IMR-90 (cell line): ENCODE measurements at regions not wholly inside any gene's neighbourhood (a gene's known extent, or its start where the extent isn't known, plus 50 kb on each side); places are given as distances from the start of the nearest gene placed in this dataset.

Experiments
- ATAC-seq: fragments of 200-7000 bp; cut with Tn5 transposase; 2 replicates; pipeline ENCODE4 v1.9.1; 2020; ENCODE audit warnings: low read depth, mild to moderate bottlenecking, moderate library complexity
- BruUV-seq: library from RNA; stranded (reverse); fragments of 400-500 nt; replicated peaks from 2 replicates; lab custom pipeline; 2021; lab: Mats Ljungman, UMichigan
- CTCF ChIA-PET: fragments of 300-600 bp; formaldehyde crosslinking; extraction: SDS; loops from one replicate; lab custom pipeline; 2021; ENCODE audit warnings: antibody characterized with exemption; lab: Yijun Ruan, JAX
- POLR2A ChIA-PET: fragments of 300-600 bp; sonication (Branson Sonifier 250); formaldehyde crosslinking; loops from one replicate; lab custom pipeline; 2022; ENCODE audit warnings: antibody characterized with exemption; ENCODE audit not compliant: unreplicated experiment; lab: Charles Lee
- DNase-seq: peaks from one replicate; pipeline ENCODE4 v3.0.0; 2013
- H2AFZ ChIP-seq: replicated peaks from 2 replicates; pipeline ENCODE3; 2013; ENCODE audit warnings: low read length, mild to moderate bottlenecking; ENCODE audit not compliant: poor library complexity
- H2AK5ac ChIP-seq: 2 replicates; pipeline ENCODE4 v1.6.1; 2013; ENCODE audit warnings: low read depth, low read length, inconsistent platforms
- H2AK9ac ChIP-seq: replicated peaks from 2 replicates; pipeline ENCODE3; 2013; ENCODE audit warnings: mild to moderate bottlenecking, low read depth, low read length, moderate library complexity; ENCODE audit not compliant: poor library complexity
- H2BK120ac ChIP-seq: 2 replicates; pipeline ENCODE4 v1.6.1; 2013; ENCODE audit warnings: low read depth, low read length, inconsistent platforms
- H2BK15ac ChIP-seq: 3 replicates; pipeline ENCODE4 v1.6.1; 2013; ENCODE audit warnings: low read depth, low read length, inconsistent platforms
- H2BK20ac ChIP-seq: 2 replicates; pipeline ENCODE4 v1.6.1; 2013; ENCODE audit warnings: low read depth, mild to moderate bottlenecking, inconsistent platforms, low read length, moderate library complexity
- H2BK5ac ChIP-seq: 2 replicates; pipeline ENCODE4 v1.6.1; 2013; ENCODE audit warnings: mild to moderate bottlenecking, low read depth, low read length, inconsistent platforms; ENCODE audit not compliant: poor library complexity, severe bottlenecking
- H3K14ac ChIP-seq: replicated peaks from 2 replicates; pipeline ENCODE4 v1.6.1; 2013; ENCODE audit warnings: low read depth, low read length, inconsistent platforms
- H3K18ac ChIP-seq: 2 replicates; pipeline ENCODE4 v1.6.1; 2013; ENCODE audit warnings: low read depth, low read length, control low read depth
- H3K23ac ChIP-seq: 2 replicates; pipeline ENCODE4 v1.6.1; 2013; ENCODE audit warnings: low read depth, low read length, inconsistent platforms
- H3K27ac ChIP-seq: 2 replicates; pipeline ENCODE4 v1.5.1; 2013; ENCODE audit warnings: mild to moderate bottlenecking, control low read depth, low read length; ENCODE audit not compliant: insufficient read depth
- H3K27me3 ChIP-seq: 2 replicates; pipeline ENCODE4 v1.6.1; 2013; ENCODE audit warnings: low read length; ENCODE audit not compliant: control insufficient read depth, insufficient read depth
- H3K36me3 ChIP-seq: 2 replicates; pipeline ENCODE4 v1.6.1; 2013; ENCODE audit warnings: low read length, mixed read lengths; ENCODE audit not compliant: control insufficient read depth, insufficient read depth
- H3K4ac ChIP-seq: 2 replicates; pipeline ENCODE4 v1.6.1; 2013; ENCODE audit warnings: low read depth, low read length, inconsistent platforms
- H3K4me1 ChIP-seq: 2 replicates; pipeline ENCODE4 v1.6.1; 2013; ENCODE audit warnings: low read length, mixed read lengths; ENCODE audit not compliant: control insufficient read depth, insufficient read depth
- H3K4me2 ChIP-seq: 2 replicates; pipeline ENCODE4 v1.6.1; 2013; ENCODE audit warnings: low read depth, mild to moderate bottlenecking, control low read depth, low read length, moderate library complexity
- H3K4me3 ChIP-seq: 2 replicates; pipeline ENCODE4 v1.5.1; 2013; ENCODE audit warnings: low read depth, mild to moderate bottlenecking, control low read depth, low read length, moderate library complexity; ENCODE audit not compliant: insufficient read depth
- H3K56ac ChIP-seq: 2 replicates; pipeline ENCODE4 v1.6.1; 2013; ENCODE audit warnings: low read length, inconsistent platforms; ENCODE audit not compliant: insufficient read depth; ENCODE audit errors: extremely low read depth
- H3K79me1 ChIP-seq, 2 experiments: 2 replicates each; pipeline ENCODE4 v1.6.1; 2013; ENCODE audit warnings: low read length in 2 of 2, inconsistent platforms in 1 of 2, low read depth in 1 of 2
- H3K9ac ChIP-seq: 2 replicates; pipeline ENCODE4 v1.6.1; 2013; ENCODE audit warnings: low read depth, low read length, control low read depth
- H3K9me1 ChIP-seq: 2 replicates; pipeline ENCODE4 v1.6.1; 2013; ENCODE audit warnings: low read length, inconsistent platforms; ENCODE audit not compliant: insufficient read depth
- H3K9me3 ChIP-seq: 2 replicates; pipeline ENCODE4 v1.6.1; 2013; ENCODE audit warnings: low read length; ENCODE audit not compliant: control insufficient read depth, insufficient read depth
- H4K20me1 ChIP-seq: 2 replicates; pipeline ENCODE4 v1.6.1; 2013; ENCODE audit warnings: low read length, inconsistent platforms; ENCODE audit not compliant: insufficient read depth
- H4K5ac ChIP-seq: 2 replicates; pipeline ENCODE4 v1.6.1; 2013; ENCODE audit warnings: mild to moderate bottlenecking, low read depth, low read length, control low read depth
- H4K8ac ChIP-seq, 2 experiments: 2 replicates each; pipeline ENCODE4 v1.6.1; 2013; ENCODE audit warnings: low read depth in 2 of 2, low read length in 2 of 2, control low read depth in 1 of 2, inconsistent platforms in 1 of 2
- H4K91ac ChIP-seq: 2 replicates; pipeline ENCODE4 v1.6.1; 2013; ENCODE audit warnings: low read depth, low read length, inconsistent platforms; ENCODE audit not compliant: insufficient read depth
- BHLHE40 ChIP-seq: fragments of 150-350 bp; IDR thresholded peaks from 2 replicates; pipeline ENCODE4 v1.6.1; 2016; ENCODE audit warnings: mild to moderate bottlenecking, low read depth, low read length
- CEBPB ChIP-seq: IDR thresholded peaks from 2 replicates; pipeline ENCODE4 v1.6.1; 2012; ENCODE audit warnings: low read depth, low read length, improper control_type of control experiment
- CHD1 ChIP-seq: IDR thresholded peaks from 2 replicates; pipeline ENCODE4 v1.6.1; 2012; ENCODE audit warnings: low read depth, low read length, improper control_type of control experiment
- FOS ChIP-seq: fragments of 150-350 bp; IDR thresholded peaks from 2 replicates; pipeline ENCODE4 v1.6.1; 2016; ENCODE audit warnings: low read depth, low read length
- MAFK ChIP-seq: IDR thresholded peaks from 2 replicates; pipeline ENCODE4 v1.6.1; 2012; ENCODE audit warnings: low read depth, low read length, improper control_type of control experiment
- MAZ ChIP-seq: IDR thresholded peaks from 2 replicates; pipeline ENCODE4 v1.6.1; 2012; ENCODE audit warnings: low read depth, mild to moderate bottlenecking, low read length, improper control_type of control experiment, moderate library complexity, borderline replicate concordance
- MXI1 ChIP-seq: IDR thresholded peaks from 2 replicates; pipeline ENCODE4 v1.6.1; 2012; ENCODE audit warnings: low read depth, mild to moderate bottlenecking, low read length, moderate library complexity, borderline replicate concordance
- NFE2L2 ChIP-seq: fragments of 150-350 bp; IDR thresholded peaks from 2 replicates; pipeline ENCODE4 v1.6.1; 2016; ENCODE audit warnings: low read depth, mild to moderate bottlenecking, low read length
- POLR2A ChIP-seq: IDR thresholded peaks from 2 replicates; pipeline ENCODE4 v1.6.1; 2012; ENCODE audit warnings: mild to moderate bottlenecking, low read depth, low read length
- RAD21 ChIP-seq: IDR thresholded peaks from 2 replicates; pipeline ENCODE4 v1.6.1; 2012; ENCODE audit warnings: low read length, improper control_type of control experiment
- RCOR1 ChIP-seq: IDR thresholded peaks from 2 replicates; pipeline ENCODE4 v1.6.1; 2012; ENCODE audit warnings: mild to moderate bottlenecking, low read length, improper control_type of control experiment; ENCODE audit not compliant: insufficient replicate concordance
- RFX5 ChIP-seq: IDR thresholded peaks from 2 replicates; pipeline ENCODE4 v1.8.0; 2012; ENCODE audit warnings: low read depth, mild to moderate bottlenecking, low read length, moderate library complexity
- SMC3 ChIP-seq: fragments of 150-350 bp; IDR thresholded peaks from 2 replicates; pipeline ENCODE4 v1.6.1; 2016; ENCODE audit warnings: low read depth, mild to moderate bottlenecking, antibody characterized with exemption, low read length, moderate library complexity
- WGBS, 2 experiments: methylation state at CpG; one replicate each; pipeline versions ENCODE4 v1.1.5 to v1.1.7; 2013; ENCODE audit warnings: missing lambda C conversion rate in 2 of 2; ENCODE audit not compliant: insufficient read length in 1 of 2; ENCODE audit errors: extremely low coverage in 2 of 2; 5-methylcytosine and 5-hydroxymethylcytosine counted together
- dilution Hi-C: fragments of 300-500 bp; cut with HindIII; formaldehyde crosslinking; loops from one replicate; pipeline ENCODE4 v1.14.3; 2018; ENCODE audit warnings: low sequenced_read_pairs; ENCODE audit not compliant: unreplicated experiment
- in situ Hi-C: fragments of 300-500 bp; cut with MboI; formaldehyde crosslinking; loops from 3 replicates; pipeline ENCODE4 v1.14.3; 2019; ENCODE audit warnings: low sequenced_read_pairs, inconsistent platforms, mixed read lengths
- intact Hi-C: fragments of 100-400 bp; cut with micrococcal nuclease; formaldehyde crosslinking; loops from 2 replicates; pipeline ENCODE4 v1.10.0; 2022
- TF ChIP-seq, protein P1 (sequence below): fragments of 150-350 bp; IDR thresholded peaks from 2 replicates; pipeline ENCODE4 v1.6.1; 2017; ENCODE audit warnings: mild to moderate bottlenecking, antibody characterized with exemption, low read length, low read depth
- TF ChIP-seq, protein P2 (sequence below): conservative IDR thresholded peaks from 2 replicates; pipeline ENCODE4 v1.5.1; 2012; ENCODE audit warnings: mild to moderate bottlenecking, low read depth, low read length, improper control_type of control experiment
- TF ChIP-seq, protein P3 (sequence below): fragments of 150-350 bp; IDR thresholded peaks from 2 replicates; pipeline ENCODE4 v1.6.1; 2016; ENCODE audit warnings: low read depth, mild to moderate bottlenecking, low read length, moderate library complexity, borderline replicate concordance

GRCh38 chr13:55788548-55788947 lies 1352.2 kb upstream of the PRR20A start:
- Histone ChIP-seq H4K8ac (no peak overlapping the region), H3K23ac (no peak overlapping the region), H3K4me2 (no peak overlapping the region), H3K4ac (no peak overlapping the region), H4K20me1 (no peaks in the 10 kb centered on the region), H2BK5ac (no peak overlapping the region), H3K4me1 (no peaks in the 10 kb centered on the region), H2BK15ac (no peak overlapping the region), H3K9me1 (no peaks in the 10 kb centered on the region), H2AK5ac (no peak overlapping the region), H2AFZ (no peak overlapping the region), H3K27ac (no peak overlapping the region), H3K9ac (no peak overlapping the region), H2BK120ac (no peak overlapping the region), H3K27me3 (no peaks in the 10 kb centered on the region), H3K79me1 (no peaks in the 10 kb centered on the region), H4K5ac (no peak overlapping the region), H3K14ac (no peak overlapping the region), H2AK9ac (no peak overlapping the region), H2BK20ac (no peak overlapping the region), H3K36me3 (no peaks in the 10 kb centered on the region), H4K91ac (no peak overlapping the region), H3K18ac (no peak overlapping the region), H3K4me3 (no peak overlapping the region), H3K9me3 (peaks cover 2% of the 10 kb centered on the region; the same call in 1 of the 2 replicates), H3K56ac (no peak overlapping the region)
- dilution Hi-C loops (no loop called here), intact Hi-C loops (no loop called here), in situ Hi-C loops (no loop called here)
- ATAC-seq (no peak), DNase-seq (no peak)
- BruUV-seq = no TSS peak
- ChIA-PET CTCF (no interaction called here), POLR2A (no interaction called here)
- no peak for TF ChIP-seq SMC3
- TF ChIP-seq MAFK = no peak
- TF ChIP-seq NFE2L2 = no peak
- TF ChIP-seq MXI1 = no peak
- no peak for TF ChIP-seq POLR2A
- TF ChIP-seq, protein P1, sequence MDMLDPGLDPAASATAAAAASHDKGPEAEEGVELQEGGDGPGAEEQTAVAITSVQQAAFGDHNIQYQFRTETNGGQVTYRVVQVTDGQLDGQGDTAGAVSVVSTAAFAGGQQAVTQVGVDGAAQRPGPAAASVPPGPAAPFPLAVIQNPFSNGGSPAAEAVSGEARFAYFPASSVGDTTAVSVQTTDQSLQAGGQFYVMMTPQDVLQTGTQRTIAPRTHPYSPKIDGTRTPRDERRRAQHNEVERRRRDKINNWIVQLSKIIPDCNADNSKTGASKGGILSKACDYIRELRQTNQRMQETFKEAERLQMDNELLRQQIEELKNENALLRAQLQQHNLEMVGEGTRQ = no peak
- TF ChIP-seq, protein P2, sequence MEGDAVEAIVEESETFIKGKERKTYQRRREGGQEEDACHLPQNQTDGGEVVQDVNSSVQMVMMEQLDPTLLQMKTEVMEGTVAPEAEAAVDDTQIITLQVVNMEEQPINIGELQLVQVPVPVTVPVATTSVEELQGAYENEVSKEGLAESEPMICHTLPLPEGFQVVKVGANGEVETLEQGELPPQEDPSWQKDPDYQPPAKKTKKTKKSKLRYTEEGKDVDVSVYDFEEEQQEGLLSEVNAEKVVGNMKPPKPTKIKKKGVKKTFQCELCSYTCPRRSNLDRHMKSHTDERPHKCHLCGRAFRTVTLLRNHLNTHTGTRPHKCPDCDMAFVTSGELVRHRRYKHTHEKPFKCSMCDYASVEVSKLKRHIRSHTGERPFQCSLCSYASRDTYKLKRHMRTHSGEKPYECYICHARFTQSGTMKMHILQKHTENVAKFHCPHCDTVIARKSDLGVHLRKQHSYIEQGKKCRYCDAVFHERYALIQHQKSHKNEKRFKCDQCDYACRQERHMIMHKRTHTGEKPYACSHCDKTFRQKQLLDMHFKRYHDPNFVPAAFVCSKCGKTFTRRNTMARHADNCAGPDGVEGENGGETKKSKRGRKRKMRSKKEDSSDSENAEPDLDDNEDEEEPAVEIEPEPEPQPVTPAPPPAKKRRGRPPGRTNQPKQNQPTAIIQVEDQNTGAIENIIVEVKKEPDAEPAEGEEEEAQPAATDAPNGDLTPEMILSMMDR = no peak
- TF ChIP-seq CHD1 = no peak
- no peak for TF ChIP-seq FOS
- no peak for TF ChIP-seq RFX5
- TF ChIP-seq CEBPB = no peak
- no peak for TF ChIP-seq RAD21
- TF ChIP-seq, protein P3, sequence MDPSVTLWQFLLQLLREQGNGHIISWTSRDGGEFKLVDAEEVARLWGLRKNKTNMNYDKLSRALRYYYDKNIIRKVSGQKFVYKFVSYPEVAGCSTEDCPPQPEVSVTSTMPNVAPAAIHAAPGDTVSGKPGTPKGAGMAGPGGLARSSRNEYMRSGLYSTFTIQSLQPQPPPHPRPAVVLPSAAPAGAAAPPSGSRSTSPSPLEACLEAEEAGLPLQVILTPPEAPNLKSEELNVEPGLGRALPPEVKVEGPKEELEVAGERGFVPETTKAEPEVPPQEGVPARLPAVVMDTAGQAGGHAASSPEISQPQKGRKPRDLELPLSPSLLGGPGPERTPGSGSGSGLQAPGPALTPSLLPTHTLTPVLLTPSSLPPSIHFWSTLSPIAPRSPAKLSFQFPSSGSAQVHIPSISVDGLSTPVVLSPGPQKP = no peak
- TF ChIP-seq BHLHE40 = no peak
- no peak for TF ChIP-seq RCOR1
- no peak for TF ChIP-seq MAZ
- WGBS, 2 experiments = no CpG with 5 or more reads among the region's 1 CpG
